ENCODE measurements at regions not wholly inside any gene's neighbourhood (a gene's known extent, or its start where the extent isn't known, plus 50 kb on each side); places are given as distances from the start of the nearest gene placed in this dataset.

DNA sequence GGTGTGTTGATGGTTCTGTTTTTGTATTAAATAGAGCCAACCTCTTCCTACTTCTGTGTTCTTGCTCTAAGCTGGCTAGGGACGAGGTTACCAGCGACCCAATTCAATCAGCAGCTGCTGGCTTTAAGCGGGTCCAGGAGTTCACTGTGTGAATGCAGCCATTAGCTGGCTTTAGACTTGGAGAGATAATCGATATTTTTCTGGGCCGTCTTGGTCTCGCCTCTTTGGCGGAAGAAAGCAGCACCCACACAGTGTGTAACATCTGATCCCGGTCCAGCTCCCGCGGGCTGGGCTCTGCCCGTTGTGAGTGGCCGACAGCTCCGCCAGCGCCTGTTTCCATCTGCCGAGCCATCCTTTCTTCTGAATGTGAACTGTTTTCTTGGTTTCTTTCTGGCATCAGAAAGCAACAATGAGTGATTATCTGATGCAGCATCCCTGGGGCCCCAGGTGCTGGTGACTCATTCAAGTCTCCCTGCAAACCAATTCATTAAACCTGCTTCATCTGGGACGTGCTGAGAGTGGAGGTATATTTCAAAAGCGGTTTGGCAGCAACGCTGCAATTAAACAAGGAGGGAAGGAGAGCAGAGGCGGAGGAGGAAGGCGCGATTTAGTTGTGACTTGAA is 90.8 kb upstream of the IRX4 start:
- TF ChIP-seq, protein P1, sequence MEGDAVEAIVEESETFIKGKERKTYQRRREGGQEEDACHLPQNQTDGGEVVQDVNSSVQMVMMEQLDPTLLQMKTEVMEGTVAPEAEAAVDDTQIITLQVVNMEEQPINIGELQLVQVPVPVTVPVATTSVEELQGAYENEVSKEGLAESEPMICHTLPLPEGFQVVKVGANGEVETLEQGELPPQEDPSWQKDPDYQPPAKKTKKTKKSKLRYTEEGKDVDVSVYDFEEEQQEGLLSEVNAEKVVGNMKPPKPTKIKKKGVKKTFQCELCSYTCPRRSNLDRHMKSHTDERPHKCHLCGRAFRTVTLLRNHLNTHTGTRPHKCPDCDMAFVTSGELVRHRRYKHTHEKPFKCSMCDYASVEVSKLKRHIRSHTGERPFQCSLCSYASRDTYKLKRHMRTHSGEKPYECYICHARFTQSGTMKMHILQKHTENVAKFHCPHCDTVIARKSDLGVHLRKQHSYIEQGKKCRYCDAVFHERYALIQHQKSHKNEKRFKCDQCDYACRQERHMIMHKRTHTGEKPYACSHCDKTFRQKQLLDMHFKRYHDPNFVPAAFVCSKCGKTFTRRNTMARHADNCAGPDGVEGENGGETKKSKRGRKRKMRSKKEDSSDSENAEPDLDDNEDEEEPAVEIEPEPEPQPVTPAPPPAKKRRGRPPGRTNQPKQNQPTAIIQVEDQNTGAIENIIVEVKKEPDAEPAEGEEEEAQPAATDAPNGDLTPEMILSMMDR (IDR thresholded peaks at IDR 0.05): no peak
- TF ChIP-seq EP300 (IDR thresholded peaks at IDR 0.05) (no peak), POLR2A (IDR thresholded peaks at IDR 0.05) (no peak), POLR2AphosphoS5 (IDR thresholded peaks at IDR 0.05) (no peak)
